ENCODE measurements at regions not wholly inside any gene's neighbourhood (a gene's known extent, or its start where the extent isn't known, plus 50 kb on each side); places are given as distances from the start of the nearest gene placed in this dataset.

GRCh38 chr7:86949052-86949778 is 110.2 kb downstream of the ELAPOR2 start:
- H4K5ac ChIP-seq (ENCODE audit: insufficient read length, low read depth, low read length) = no peak overlapping the region
- no peak overlapping the region for H2AK5ac ChIP-seq (ENCODE audit: insufficient read length, low read length)
- no peak overlapping the region for H4K91ac ChIP-seq (ENCODE audit: insufficient read length, low read depth, low read length)
- peak overlapping the region in 2 of 3 experiments; percentile 58 to 91; a peak in 4 of 7 replicates for H3K27ac Mint-ChIP-seq
- H3K36me3 Mint-ChIP-seq (ENCODE audit: insufficient read depth in 1 of 3, low read depth in 3 of 3) = peaks cover 0 to 12% (median 0%) of the 10 kb centered on the region in 3 experiments; a peak in 2 of 7 replicates
- no peak overlapping the region for H3K9ac ChIP-seq (ENCODE audit: extremely low read depth, insufficient read length, low read length)
- H3K4me2 ChIP-seq (ENCODE audit: insufficient read depth, insufficient read length, low read length) = no peak overlapping the region
- H4K20me1 ChIP-seq (ENCODE audit: control insufficient read depth, insufficient read depth, insufficient read length) = no peaks in the 10 kb centered on the region
- peaks cover 10% of the 10 kb centered on the region; the same call in 1 of the 2 replicates for H3K4me1 ChIP-seq (ENCODE audit: insufficient read depth, low read length)
- H3K27me3 ChIP-seq (ENCODE audit: insufficient read depth, low read length) = no peaks in the 10 kb centered on the region
- DNase-seq = peak; percentile 38
- no peak overlapping the region for H2BK12ac ChIP-seq (ENCODE audit: insufficient read length, low read depth, low read length)
- no peaks in the 10 kb centered on the region for H3K23me2 ChIP-seq (ENCODE audit: insufficient read length, low read depth, low read length, poor library complexity, severe bottlenecking)
- H3T11ph ChIP-seq (ENCODE audit: low read length) = no peak overlapping the region
- H3K27ac ChIP-seq (ENCODE audit: insufficient read length, low read depth, low read length) = no peak overlapping the region
- H3K79me1 ChIP-seq (ENCODE audit: insufficient read depth, low read depth, low read length, poor library complexity, severe bottlenecking) = peaks cover 2% of the 10 kb centered on the region
- peaks cover 26 to 30% of the 10 kb centered on the region in 2 experiments for H3K4me1 Mint-ChIP-seq
- no peak overlapping the region for H2BK20ac ChIP-seq (ENCODE audit: low read depth, low read length, poor library complexity, severe bottlenecking)
- H2BK15ac ChIP-seq (ENCODE audit: low read depth, low read length) = no peak overlapping the region
- H3K4ac ChIP-seq (ENCODE audit: low read depth, low read length) = no peak overlapping the region
- no peaks in the 10 kb centered on the region for H3K27me3 Mint-ChIP-seq (ENCODE audit: low read depth)
- no peak overlapping the region for H3K56ac ChIP-seq (ENCODE audit: insufficient read length, low read depth, low read length)
- H2BK120ac ChIP-seq (ENCODE audit: low read depth, low read length, poor library complexity, severe bottlenecking) = no peak overlapping the region
- no CpG with 5 or more reads among the region's 7 CpGs for WGBS (ENCODE audit: extremely low coverage, insufficient read length, low lambda C conversion rate)
- H3K23ac ChIP-seq (ENCODE audit: insufficient read length, low read depth, low read length) = no peak overlapping the region
- H3K79me2 ChIP-seq (ENCODE audit: insufficient read depth, low read length) = no peaks in the 10 kb centered on the region
- H3K9me3 ChIP-seq (ENCODE audit: control insufficient read depth, low read depth, low read length) = no peaks in the 10 kb centered on the region
- no peaks in the 10 kb centered on the region for H3K9me3 Mint-ChIP-seq
- no peak for TF ChIP-seq CTCF (conservative IDR thresholded peaks at IDR 0.05)
- no peak overlapping the region for H3K4me3 Mint-ChIP-seq
- H3K18ac ChIP-seq (ENCODE audit: insufficient read length, low read depth, low read length) = no peak overlapping the region
- no peak overlapping the region for H4K8ac ChIP-seq (replicated peaks; ENCODE audit: insufficient read length, low read depth, low read length)
- no peak overlapping the region for H3K14ac ChIP-seq (ENCODE audit: insufficient read depth, low read length)
- H2BK5ac ChIP-seq (ENCODE audit: insufficient read length, low read length) = no peak overlapping the region
- no peak overlapping the region for H2AFZ ChIP-seq (ENCODE audit: low read length)

Data from H9 (cell line).